ENCODE measurements at regions not wholly inside any gene's neighbourhood (a gene's known extent, or its start where the extent isn't known, plus 50 kb on each side); places are given as distances from the start of the nearest gene placed in this dataset.

GRCh38 chr9:28031521-28032267 is 458.4 kb upstream of the C9orf72 start:
- TF ChIP-seq CTCF (conservative IDR thresholded peaks at IDR 0.05) (no peak), EZH2 (IDR thresholded peaks at IDR 0.05; ENCODE audit: low read depth) (no peak)

All from PC-9 (cell line).